Erythroblast (primary cell): ENCODE measurements at regions not wholly inside any gene's neighbourhood (a gene's known extent, or its start where the extent isn't known, plus 50 kb on each side); places are given as distances from the start of the nearest gene placed in this dataset.

Source experiments
- DNase-seq, 2 experiments: peaks; one replicate each; lab custom pipeline; 2025; lab: John Stamatoyannopoulos, UW
- GATA1 ChIP-seq: IDR thresholded peaks from 2 replicates; pipeline ENCODE4 v1.6.1; 2011; ENCODE audit warnings: low read depth, mild to moderate bottlenecking, control low read depth, low read length, moderate library complexity
- POLR2A ChIP-seq: IDR thresholded peaks from 2 replicates; pipeline ENCODE4 v1.6.1; 2011; ENCODE audit warnings: mild to moderate bottlenecking, low read length

- no peak for TF ChIP-seq GATA1
- TF ChIP-seq POLR2A, result no peak
- no peak for DNase-seq
Observed at GRCh38 chr4:176500894-176501293, 181.1 kb downstream of the SPCS3 start.

- no peak for DNase-seq
- TF ChIP-seq GATA1 (no peak), POLR2A (no peak)
Observed at GRCh38 chr4:176504118-176504517, 184.4 kb downstream of the SPCS3 start.

- TF ChIP-seq POLR2A (no peak), GATA1 (no peak)
- DNase-seq, result no peak
Observed at GRCh38 chr4:176507845-176508533, 188.2 kb downstream of the SPCS3 start.

- no peak for DNase-seq
- TF ChIP-seq POLR2A (no peak), GATA1 (no peak)
Observed at GRCh38 chr4:176508780-176509331, 189.1 kb downstream of the SPCS3 start.

- DNase-seq, result no peak
- TF ChIP-seq GATA1, result no peak
- TF ChIP-seq POLR2A, result no peak
Observed at GRCh38 chr4:176525576-176525975, 205.8 kb downstream of the SPCS3 start.

- TF ChIP-seq GATA1, result no peak
- TF ChIP-seq POLR2A, result no peak
- DNase-seq, result no peak
Observed at GRCh38 chr4:176526704-176527103, 206.9 kb downstream of the SPCS3 start.

- no peak for DNase-seq
- no peak for TF ChIP-seq GATA1
- TF ChIP-seq POLR2A, result no peak
Observed at GRCh38 chr4:176529574-176529973, 209.8 kb downstream of the SPCS3 start.

GRCh38 chr4:176533159-176533558 is 213.4 kb downstream of the SPCS3 start:
- DNase-seq, result no peak
- TF ChIP-seq GATA1 (no peak), POLR2A (no peak)

GRCh38 chr4:176534566-176534965 is 214.8 kb downstream of the SPCS3 start:
- no peak for DNase-seq
- no peak for TF ChIP-seq GATA1
- no peak for TF ChIP-seq POLR2A

- DNase-seq, result no peak
- no peak for TF ChIP-seq GATA1
- TF ChIP-seq POLR2A, result no peak
Observed at GRCh38 chr4:176538217-176538925, 218.6 kb downstream of the SPCS3 start.

- no peak for DNase-seq
- TF ChIP-seq GATA1 (no peak), POLR2A (no peak)
Observed at GRCh38 chr4:176539091-176539784, 219.5 kb downstream of the SPCS3 start.

GRCh38 chr4:176539785-176540175 is 220.0 kb downstream of the SPCS3 start:
- no peak for DNase-seq
- TF ChIP-seq POLR2A (no peak), GATA1 (no peak)

- no peak for TF ChIP-seq POLR2A
- no peak for TF ChIP-seq GATA1
- no peak for DNase-seq
Observed at GRCh38 chr4:176540814-176541213, 221.0 kb downstream of the SPCS3 start.

- no peak for DNase-seq
- TF ChIP-seq GATA1, result no peak
- no peak for TF ChIP-seq POLR2A
Observed at GRCh38 chr4:176545872-176546271, 226.1 kb downstream of the SPCS3 start.
